Stimulated activated effector memory CD8-positive, alpha-beta T cell treated with anti-CD3 and anti-CD28 coated beads, Interleukin-12 subunit alpha, Interleukin-12 subunit beta, amount 100 ng/mL, for 72 hours (primary cell): ENCODE measurements at regions not wholly inside any gene's neighbourhood (a gene's known extent, or its start where the extent isn't known, plus 50 kb on each side); places are given as distances from the start of the nearest gene placed in this dataset.
A peak's percentile ranks its signal among the peaks of the same experiment; 100 is the strongest.
"Not testable (repeated sequence)": the region's sequence is repeated elsewhere in the genome, so short reads cannot be mapped to it uniquely, and the experiment has no call there.

Experiments
- ATAC-seq: fragments of 150-1000 bp; cut with Tn5 transposase; 2 replicates; pipeline ENCODE4 v1.10.0; 2021
- DNase-seq, 2 donors: peaks; one replicate each; pipeline ENCODE4 v3.0.0; 2021 to 2022; ENCODE audit warnings: low spot score in 2 of 2
- H3K27ac Mint-ChIP-seq: one replicate; pipeline ENCODE4 v1.8.0; 2022; ENCODE audit warnings: mild to moderate bottlenecking, mixed read lengths
- H3K36me3 Mint-ChIP-seq: one replicate; pipeline ENCODE4 v1.8.0; 2022; ENCODE audit warnings: mild to moderate bottlenecking, mixed read lengths
- H3K4me1 Mint-ChIP-seq: one replicate; pipeline ENCODE4 v1.8.0; 2022; ENCODE audit warnings: mixed read lengths
- H3K4me3 Mint-ChIP-seq: one replicate; pipeline ENCODE4 v1.8.0; 2022; ENCODE audit warnings: mild to moderate bottlenecking, mixed read lengths
- H3K9me3 Mint-ChIP-seq: one replicate; pipeline ENCODE4 v1.8.0; 2022; ENCODE audit warnings: mixed read lengths

GRCh38 chr5:128681096-128681495, 143.1 kb upstream of the FBN2 start:
- Mint-ChIP-seq H3K36me3 (no peaks in the 10 kb centered on the region), H3K27ac (no peak overlapping the region), H3K4me1 (no peaks in the 10 kb centered on the region), H3K9me3 (no peaks in the 10 kb centered on the region), H3K4me3 (no peak overlapping the region)
- DNase-seq (no peak), ATAC-seq (no peak)

DNA sequence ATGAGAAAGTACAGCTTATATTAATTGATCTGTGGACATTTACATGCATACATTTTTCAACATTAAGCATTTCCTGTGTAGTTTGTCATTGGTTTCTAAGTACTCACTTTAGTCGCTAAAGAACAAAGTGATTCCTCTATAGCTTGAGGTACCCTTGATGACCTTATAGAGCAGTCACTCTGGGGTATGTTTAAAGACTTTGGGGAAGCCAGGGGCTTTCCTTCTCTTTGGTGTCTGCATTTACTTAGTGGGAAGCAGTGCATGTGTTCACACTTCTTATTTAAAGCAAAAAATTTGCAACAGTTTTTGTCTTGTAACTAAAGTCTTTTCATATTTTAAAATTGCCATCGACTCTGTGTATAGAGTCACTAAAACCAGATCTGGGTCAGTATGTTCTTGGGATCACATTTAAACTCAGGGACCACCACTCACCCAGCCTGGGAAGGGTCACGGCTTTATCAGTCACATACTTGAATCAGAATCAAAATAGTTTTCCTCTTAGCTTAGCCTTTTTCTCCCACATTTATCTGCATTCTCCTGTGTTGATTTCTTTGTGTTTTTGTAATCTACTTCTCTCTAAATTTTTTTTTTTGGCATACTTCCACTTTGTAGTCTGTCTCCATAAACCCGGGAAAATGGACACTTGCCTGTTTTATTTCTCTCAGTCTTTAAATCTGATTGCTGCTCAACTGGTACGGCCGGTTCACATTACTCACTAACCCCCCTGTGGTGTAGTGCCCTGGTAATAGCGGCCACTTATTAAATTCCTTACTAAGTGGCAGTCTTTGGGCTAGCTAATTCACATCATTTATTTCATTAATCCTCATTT, 143.9 kb upstream of the FBN2 start:
- ATAC-seq, result no peak
- Mint-ChIP-seq H3K27ac (no peak overlapping the region), H3K4me3 (no peak overlapping the region), H3K36me3 (no peaks in the 10 kb centered on the region), H3K4me1 (no peaks in the 10 kb centered on the region), H3K9me3 (no peaks in the 10 kb centered on the region)
- DNase-seq, result no peak

DNA sequence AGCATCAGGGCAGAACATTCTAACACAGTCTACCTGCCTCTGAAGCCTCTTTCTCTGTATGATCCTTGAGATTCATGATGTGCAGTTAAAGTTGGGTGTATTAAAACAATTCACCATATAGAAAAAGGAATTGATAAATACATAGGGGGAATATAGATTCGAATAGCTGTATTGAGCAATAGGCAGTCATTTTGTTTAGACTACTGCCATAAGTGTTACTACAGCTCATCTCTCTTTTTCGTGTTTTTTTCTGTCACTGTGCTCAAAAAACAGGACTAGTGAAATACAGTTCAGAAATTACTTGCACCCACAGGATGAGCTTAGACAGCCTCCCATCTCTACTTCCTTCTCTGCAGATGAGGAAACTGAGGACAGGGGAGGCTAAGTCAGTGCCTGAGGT, 144.6 kb upstream of the FBN2 start:
- H3K27ac Mint-ChIP-seq, result no peak overlapping the region
- H3K4me3 Mint-ChIP-seq, result no peak overlapping the region
- H3K9me3 Mint-ChIP-seq, result no peaks in the 10 kb centered on the region
- no peaks in the 10 kb centered on the region for H3K4me1 Mint-ChIP-seq
- no peak for ATAC-seq
- no peak for DNase-seq
- no peaks in the 10 kb centered on the region for H3K36me3 Mint-ChIP-seq

GRCh38 chr5:128684961-128685360, 146.9 kb upstream of the FBN2 start:
- no peaks in the 10 kb centered on the region for H3K36me3 Mint-ChIP-seq
- no peaks in the 10 kb centered on the region for H3K9me3 Mint-ChIP-seq
- DNase-seq, result no peak
- no peak overlapping the region for H3K27ac Mint-ChIP-seq
- no peak for ATAC-seq
- no peak overlapping the region for H3K4me3 Mint-ChIP-seq
- no peaks in the 10 kb centered on the region for H3K4me1 Mint-ChIP-seq

DNA sequence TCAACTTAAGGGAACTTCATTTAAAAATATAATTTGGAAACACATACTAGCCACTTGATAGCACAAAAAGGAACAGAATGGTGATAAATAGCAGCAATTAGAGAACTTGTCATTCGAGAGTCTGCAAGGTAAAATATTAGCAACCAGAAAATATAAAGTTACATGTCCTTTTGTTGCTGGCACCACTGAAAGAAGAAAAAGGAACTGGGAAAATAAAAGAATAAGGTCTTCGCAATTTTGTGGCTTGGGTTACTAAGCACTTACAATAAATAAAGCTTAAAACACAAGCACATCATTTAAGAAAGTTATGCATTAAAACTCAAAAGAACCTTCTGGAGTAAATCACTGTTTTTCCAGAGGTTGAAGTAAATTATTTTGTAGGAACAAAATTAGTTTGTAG, 149.9 kb upstream of the FBN2 start:
- no peaks in the 10 kb centered on the region for H3K36me3 Mint-ChIP-seq
- no peak overlapping the region for H3K27ac Mint-ChIP-seq
- H3K9me3 Mint-ChIP-seq, result peaks cover 6% of the 10 kb centered on the region
- ATAC-seq (no peak), DNase-seq (no peak)
- no peaks in the 10 kb centered on the region for H3K4me1 Mint-ChIP-seq
- H3K4me3 Mint-ChIP-seq, result no peak overlapping the region

GRCh38 chr5:128693764-128694163, 155.7 kb upstream of the FBN2 start:
- no peak for DNase-seq

DNA sequence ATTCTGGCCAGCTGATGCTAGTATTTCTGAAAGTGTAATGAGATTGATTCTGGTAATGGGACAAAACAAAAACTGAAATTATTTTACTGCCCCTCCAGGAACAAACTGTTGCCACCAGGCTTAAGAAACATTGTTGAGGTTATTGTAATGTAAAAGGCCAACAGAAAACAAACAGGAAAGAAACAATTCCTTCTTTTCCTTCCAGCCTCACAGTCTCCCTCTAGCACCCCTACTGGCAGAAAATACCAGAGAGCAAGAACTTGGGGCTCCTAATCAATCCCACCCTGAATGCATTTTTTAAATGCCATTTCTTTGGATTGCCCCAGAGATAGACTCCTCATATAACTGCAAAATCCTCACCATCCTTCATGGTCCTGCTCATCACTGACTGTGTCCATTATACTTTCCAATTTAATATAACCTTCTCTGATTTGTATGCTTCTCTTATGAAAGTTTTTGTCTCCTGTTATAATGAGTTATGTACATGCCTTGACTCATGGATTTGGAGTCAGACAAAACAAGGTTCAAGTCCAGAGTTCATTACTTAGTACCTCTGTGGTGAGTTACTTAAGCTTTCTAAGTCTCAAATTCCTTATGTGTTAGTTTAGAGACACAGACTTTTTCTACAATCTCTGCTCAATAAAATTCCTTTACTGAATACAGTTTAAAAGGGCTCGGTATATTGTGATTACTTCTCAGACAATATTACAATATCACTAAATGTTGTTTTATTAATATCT, 157.9 kb upstream of the FBN2 start:
- no peak for DNase-seq
- H3K4me1 Mint-ChIP-seq, result no peaks in the 10 kb centered on the region
- no peak overlapping the region for H3K4me3 Mint-ChIP-seq
- ATAC-seq, result no peak
- H3K9me3 Mint-ChIP-seq, result peaks cover 14% of the 10 kb centered on the region
- no peak overlapping the region for H3K27ac Mint-ChIP-seq
- H3K36me3 Mint-ChIP-seq, result no peaks in the 10 kb centered on the region

More at GRCh38 chr5:128693764-128694163, 155.7 kb upstream of the FBN2 start:
- Mint-ChIP-seq H3K4me1 (no peaks in the 10 kb centered on the region), H3K27ac (no peak overlapping the region), H3K36me3 (no peaks in the 10 kb centered on the region), H3K4me3 (no peak overlapping the region), H3K9me3 (peaks cover 14% of the 10 kb centered on the region)
- ATAC-seq, result no peak

GRCh38 chr5:128701301-128701700, 163.3 kb upstream of the FBN2 start:
- no peak overlapping the region for H3K4me3 Mint-ChIP-seq
- ATAC-seq (no peak), DNase-seq (no peak)
- H3K36me3 Mint-ChIP-seq, result no peaks in the 10 kb centered on the region
- H3K9me3 Mint-ChIP-seq, result no peaks in the 10 kb centered on the region
- H3K4me1 Mint-ChIP-seq, result no peaks in the 10 kb centered on the region
- no peak overlapping the region for H3K27ac Mint-ChIP-seq

DNA sequence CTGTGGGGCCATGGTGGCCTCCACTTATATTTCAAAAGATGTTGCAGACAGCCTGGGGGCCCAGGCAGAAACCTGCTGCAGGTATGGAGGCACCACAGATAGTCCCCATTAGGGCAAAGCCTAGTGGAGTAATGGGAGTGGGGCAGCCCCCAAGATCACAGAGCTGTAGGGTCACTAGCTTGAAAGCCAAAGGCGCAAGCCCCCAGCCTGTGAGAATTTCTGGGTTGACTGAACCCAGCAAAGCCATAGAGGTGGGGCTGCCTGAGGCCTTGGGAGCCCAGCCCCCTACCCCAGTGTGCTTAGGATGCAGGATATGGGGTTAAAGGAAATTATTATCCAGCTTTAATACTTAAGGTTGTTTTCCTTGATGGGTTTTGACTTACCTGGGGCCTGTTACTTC, 165.3 kb upstream of the FBN2 start:
- Mint-ChIP-seq H3K36me3 (no peaks in the 10 kb centered on the region), H3K4me1 (no peaks in the 10 kb centered on the region), H3K9me3 (no peaks in the 10 kb centered on the region), H3K4me3 (no peak overlapping the region), H3K27ac (no peak overlapping the region)
- DNase-seq (no peak), ATAC-seq (peak; percentile 16)

DNA sequence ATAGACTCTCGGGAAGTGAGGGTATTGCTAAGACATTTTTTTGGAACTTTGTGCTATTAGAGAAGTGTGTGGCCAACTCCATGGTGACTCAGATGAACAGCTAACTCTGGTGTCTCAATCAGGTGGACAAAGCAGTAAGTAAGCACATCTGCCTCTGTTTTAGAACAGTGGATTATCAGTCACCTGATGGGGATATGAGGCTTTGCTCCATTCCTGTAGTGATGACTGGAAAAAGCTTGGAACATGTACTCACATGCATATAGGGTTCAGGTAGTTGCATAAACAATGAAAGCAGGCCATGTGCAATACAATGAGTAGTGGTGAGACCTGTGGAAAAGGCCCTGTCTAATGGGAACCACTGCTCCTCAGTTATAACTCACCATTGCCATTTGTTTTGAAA, 168.2 kb upstream of the FBN2 start:
- Mint-ChIP-seq H3K36me3 (no peaks in the 10 kb centered on the region), H3K4me3 (no peak overlapping the region), H3K4me1 (no peaks in the 10 kb centered on the region), H3K9me3 (no peaks in the 10 kb centered on the region), H3K27ac (no peak overlapping the region)
- no peak for ATAC-seq
- no peak for DNase-seq

- no peak overlapping the region for H3K27ac Mint-ChIP-seq
- no peak overlapping the region for H3K4me3 Mint-ChIP-seq
- DNase-seq, result no peak
- H3K9me3 Mint-ChIP-seq, result peaks cover 6% of the 10 kb centered on the region
- H3K4me1 Mint-ChIP-seq, result no peaks in the 10 kb centered on the region
- H3K36me3 Mint-ChIP-seq, result no peaks in the 10 kb centered on the region
- ATAC-seq, result no peak
Measured at GRCh38 chr5:128708841-128709240, 170.8 kb upstream of the FBN2 start.

- Mint-ChIP-seq H3K27ac (no peak overlapping the region), H3K4me3 (no peak overlapping the region), H3K36me3 (no peaks in the 10 kb centered on the region), H3K4me1 (no peaks in the 10 kb centered on the region), H3K9me3 (peaks cover 6% of the 10 kb centered on the region)
- DNase-seq (no peak), ATAC-seq (no peak)
Measured at GRCh38 chr5:128711216-128711615, 173.2 kb upstream of the FBN2 start.

DNA sequence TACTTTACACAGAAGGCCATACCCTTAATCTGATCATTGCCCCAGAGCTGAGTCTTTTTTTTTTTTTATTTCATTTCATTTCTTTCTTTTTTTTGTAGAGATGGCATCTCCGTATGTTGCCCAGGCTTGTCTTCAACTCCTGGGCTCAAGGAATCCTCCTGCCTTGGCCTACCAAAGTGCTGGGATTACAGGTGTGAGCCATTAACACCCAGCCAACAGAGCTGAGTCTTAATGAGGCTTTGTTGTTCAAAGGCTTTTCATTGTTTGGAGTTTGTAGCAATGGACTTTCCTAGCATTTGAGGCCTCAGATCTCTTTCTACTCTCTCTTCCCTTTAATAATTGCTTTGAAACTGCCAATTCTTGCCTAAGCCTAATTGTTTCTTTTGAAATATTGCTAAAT, 176.5 kb upstream of the FBN2 start:
- Mint-ChIP-seq H3K36me3 (no peaks in the 10 kb centered on the region), H3K4me1 (no peaks in the 10 kb centered on the region), H3K27ac (no peak overlapping the region), H3K4me3 (no peak overlapping the region), H3K9me3 (peaks cover 9% of the 10 kb centered on the region)
- DNase-seq (no peak), ATAC-seq (no peak)

- H3K36me3 Mint-ChIP-seq, result no peaks in the 10 kb centered on the region
- no peak for ATAC-seq
- H3K4me3 Mint-ChIP-seq, result no peak overlapping the region
Measured at GRCh38 chr5:128722551-128722950, 184.5 kb upstream of the FBN2 start.

GRCh38 chr5:128730021-128730420, 192.0 kb upstream of the FBN2 start:
- H3K4me1 Mint-ChIP-seq, DNase-seq, H3K4me3 Mint-ChIP-seq, H3K27ac Mint-ChIP-seq, ATAC-seq, H3K9me3 Mint-ChIP-seq, H3K36me3 Mint-ChIP-seq: not testable (repeated sequence)

More at GRCh38 chr5:128722551-128722950, 184.5 kb upstream of the FBN2 start:
- Mint-ChIP-seq H3K9me3 (peaks cover 6% of the 10 kb centered on the region), H3K4me1 (no peaks in the 10 kb centered on the region), H3K27ac (no peak overlapping the region)
- no peak for DNase-seq

DNA sequence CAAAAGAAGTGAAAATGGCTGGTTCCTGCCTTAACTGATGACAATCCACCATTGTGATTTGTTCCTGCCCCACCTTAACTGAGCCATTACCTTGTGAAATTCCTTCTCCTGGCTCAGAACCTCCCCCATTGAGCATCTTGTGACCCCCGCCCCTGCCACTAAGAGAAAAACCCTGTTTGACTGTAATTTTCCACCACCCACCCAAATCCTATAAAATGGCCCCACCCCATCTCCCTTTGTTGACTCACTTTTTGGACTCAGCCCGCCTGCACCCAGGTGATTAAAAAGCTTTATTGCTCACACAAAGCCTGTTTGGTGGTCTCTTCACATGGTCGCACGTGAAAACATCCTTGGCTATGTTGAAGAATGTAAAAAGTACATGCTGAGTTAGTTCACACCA, 197.6 kb upstream of the FBN2 start:
- not testable (repeated sequence) for H3K4me3 Mint-ChIP-seq, H3K4me1 Mint-ChIP-seq, H3K36me3 Mint-ChIP-seq, H3K27ac Mint-ChIP-seq, H3K9me3 Mint-ChIP-seq, DNase-seq, ATAC-seq
